ENCODE measurements at regions not wholly inside any gene's neighbourhood (a gene's known extent, or its start where the extent isn't known, plus 50 kb on each side); places are given as distances from the start of the nearest gene placed in this dataset.
A peak's percentile ranks its signal among the peaks of the same experiment; 100 is the strongest.

DNA sequence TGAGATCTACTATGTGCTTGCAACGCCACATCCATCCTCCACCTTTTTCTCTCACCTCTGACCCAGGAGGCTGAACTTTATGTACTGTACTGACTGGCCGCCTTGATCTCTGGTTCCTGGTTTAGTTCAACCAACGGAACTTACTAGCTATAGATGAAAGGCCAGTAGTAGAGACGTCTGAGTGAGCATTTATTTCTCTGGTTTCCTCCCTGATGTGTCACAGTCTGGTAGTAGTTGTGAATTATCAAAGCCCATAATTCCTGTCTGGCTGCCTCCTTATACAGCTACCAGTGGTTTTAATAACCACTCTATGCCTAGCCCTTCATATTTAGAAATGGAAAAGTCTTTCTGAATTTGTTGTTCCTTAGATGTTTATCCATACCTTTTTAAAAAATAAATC is 64.7 kb downstream of the POM121L12 start:
- WGBS, 4 donors, result 72 to 76% (median 73%) methylated on average over 4 of the region's 4 CpGs
- no peaks in the 10 kb centered on the region for H3K36me3 ChIP-seq
- intact Hi-C loops (cut with DNase I), result no loop called here
- H3K4me3 ChIP-seq, result no peak overlapping the region
- H3K9me3 ChIP-seq, result peaks cover 0 to 16% (median 0%) of the 10 kb centered on the region in 12 donors
- H3K27me3 ChIP-seq, result no peaks in the 10 kb centered on the region
- H3K27ac ChIP-seq, result no peak overlapping the region
- no peaks in the 10 kb centered on the region for H3K4me1 ChIP-seq
- TF ChIP-seq, protein P1, sequence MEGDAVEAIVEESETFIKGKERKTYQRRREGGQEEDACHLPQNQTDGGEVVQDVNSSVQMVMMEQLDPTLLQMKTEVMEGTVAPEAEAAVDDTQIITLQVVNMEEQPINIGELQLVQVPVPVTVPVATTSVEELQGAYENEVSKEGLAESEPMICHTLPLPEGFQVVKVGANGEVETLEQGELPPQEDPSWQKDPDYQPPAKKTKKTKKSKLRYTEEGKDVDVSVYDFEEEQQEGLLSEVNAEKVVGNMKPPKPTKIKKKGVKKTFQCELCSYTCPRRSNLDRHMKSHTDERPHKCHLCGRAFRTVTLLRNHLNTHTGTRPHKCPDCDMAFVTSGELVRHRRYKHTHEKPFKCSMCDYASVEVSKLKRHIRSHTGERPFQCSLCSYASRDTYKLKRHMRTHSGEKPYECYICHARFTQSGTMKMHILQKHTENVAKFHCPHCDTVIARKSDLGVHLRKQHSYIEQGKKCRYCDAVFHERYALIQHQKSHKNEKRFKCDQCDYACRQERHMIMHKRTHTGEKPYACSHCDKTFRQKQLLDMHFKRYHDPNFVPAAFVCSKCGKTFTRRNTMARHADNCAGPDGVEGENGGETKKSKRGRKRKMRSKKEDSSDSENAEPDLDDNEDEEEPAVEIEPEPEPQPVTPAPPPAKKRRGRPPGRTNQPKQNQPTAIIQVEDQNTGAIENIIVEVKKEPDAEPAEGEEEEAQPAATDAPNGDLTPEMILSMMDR (IDR thresholded peaks at IDR 0.05), result no peak
- TF ChIP-seq POLR2A (IDR thresholded peaks at IDR 0.05), result no peak
- no peak for DNase-seq
- ATAC-seq, result no peak

DNA sequence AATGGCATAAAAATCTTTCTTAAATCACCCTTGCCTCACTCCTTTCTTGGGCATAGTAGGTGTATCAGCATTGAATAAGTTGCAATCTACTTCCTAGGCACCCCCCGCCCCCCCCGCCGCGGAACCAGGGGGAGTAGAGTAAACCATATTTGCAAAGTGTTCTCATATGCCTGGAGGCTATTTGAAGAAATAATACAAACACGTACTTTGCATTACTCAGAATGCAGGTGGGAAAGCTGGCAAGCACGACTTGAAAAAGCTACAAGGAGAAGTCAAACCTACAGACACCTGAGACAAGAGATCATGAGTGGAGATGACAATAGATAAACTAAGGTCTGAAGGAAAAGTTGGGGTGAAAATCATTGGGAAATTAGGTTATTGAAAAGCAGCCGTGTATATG is 65.6 kb downstream of the POM121L12 start:
- WGBS, 4 donors, result 65 to 91% (median 80%) methylated on average over 7 of the region's 7 CpGs
- intact Hi-C loops (cut with DNase I), result no loop called here
- Histone ChIP-seq H3K27ac (no peak overlapping the region), H3K9me3 (peaks cover 0 to 24% (median 0%) of the 10 kb centered on the region in 12 donors), H3K36me3 (no peaks in the 10 kb centered on the region), H3K4me1 (no peaks in the 10 kb centered on the region), H3K27me3 (no peaks in the 10 kb centered on the region), H3K4me3 (no peak overlapping the region)
- ATAC-seq (no peak), DNase-seq (no peak)
- TF ChIP-seq, protein P1 (IDR thresholded peaks at IDR 0.05), result no peak
- no peak for TF ChIP-seq POLR2A (IDR thresholded peaks at IDR 0.05)

DNA sequence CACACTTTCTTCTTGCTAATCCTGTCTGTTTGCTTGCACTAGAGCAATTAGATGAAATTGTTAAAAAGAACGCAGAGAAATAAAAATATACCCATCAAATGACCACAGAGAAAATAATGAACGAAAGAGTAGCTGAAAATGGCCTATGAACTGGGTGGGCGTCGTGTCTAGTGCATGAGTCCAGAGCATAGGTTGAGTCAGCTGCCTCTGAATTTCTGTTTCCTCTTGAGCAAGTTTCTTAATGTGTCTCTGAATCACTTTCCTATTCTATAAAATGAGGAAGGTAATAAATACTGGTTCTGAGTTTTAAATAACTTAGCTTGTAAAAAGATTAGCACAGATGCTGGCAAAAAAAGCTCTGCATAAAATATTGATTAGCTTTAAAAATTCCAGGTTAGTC is 75.0 kb downstream of the POM121L12 start:
- no peak for TF ChIP-seq POLR2A (IDR thresholded peaks at IDR 0.05)
- TF ChIP-seq, protein P1 (IDR thresholded peaks at IDR 0.05), result no peak
- Histone ChIP-seq H3K27me3 (no peaks in the 10 kb centered on the region), H3K4me1 (peaks cover 0 to 14% (median 0%) of the 10 kb centered on the region in 12 donors), H3K27ac (no peak overlapping the region), H3K36me3 (no peaks in the 10 kb centered on the region), H3K4me3 (no peak overlapping the region), H3K9me3 (peaks cover 0 to 7% (median 0%) of the 10 kb centered on the region in 12 donors)
- DNase-seq, result no peak
- intact Hi-C loops (cut with DNase I), result no loop called here
- ATAC-seq, result no peak
- 76 to 83% (median 80%) methylated on average over 4 of the region's 4 CpGs for WGBS, 4 donors

DNA sequence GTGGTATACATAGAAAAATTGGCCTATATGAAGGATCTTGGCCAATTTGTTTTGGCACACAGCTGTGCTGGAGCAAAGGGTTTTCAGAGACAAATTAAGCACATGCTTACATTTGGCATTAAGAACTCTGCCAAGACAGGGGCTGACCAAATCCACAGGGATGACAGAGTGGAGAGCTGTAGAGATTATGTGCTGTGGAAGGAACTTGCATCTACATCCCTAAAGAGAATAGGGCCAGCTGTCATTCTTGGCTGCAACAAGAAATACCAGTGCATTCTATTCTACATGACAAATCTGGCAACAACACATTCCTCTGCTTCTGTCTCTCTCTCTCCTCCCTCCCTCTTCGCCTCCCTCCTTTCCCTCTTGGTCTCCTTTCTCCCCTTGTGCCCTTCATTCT is 75.6 kb downstream of the POM121L12 start:
- 11 to 47% (median 28%) methylated on average over 1 of the region's 1 CpG for WGBS, 4 donors
- H3K4me1 ChIP-seq, result peaks cover 0 to 14% (median 0%) of the 10 kb centered on the region in 12 donors
- TF ChIP-seq POLR2A (IDR thresholded peaks at IDR 0.05), result no peak
- TF ChIP-seq, protein P1 (IDR thresholded peaks at IDR 0.05), result no peak
- peak; percentile 86 to 95 (median 92) for ATAC-seq
- intact Hi-C loops (cut with DNase I), result no loop called here
- peak in 2 of 5 donors; percentile 8 to 29 for DNase-seq
- H3K4me3 ChIP-seq, result no peak overlapping the region
- peak overlapping the region in 2 of 12 donors; percentile 39 to 45 for H3K27ac ChIP-seq
- H3K9me3 ChIP-seq, result peaks cover 0 to 1% (median 0%) of the 10 kb centered on the region in 12 donors
- H3K36me3 ChIP-seq, result no peaks in the 10 kb centered on the region
- no peaks in the 10 kb centered on the region for H3K27me3 ChIP-seq
